ENCODE measurements at regions not wholly inside any gene's neighbourhood (a gene's known extent, or its start where the extent isn't known, plus 50 kb on each side); places are given as distances from the start of the nearest gene placed in this dataset.

GRCh38 chr6:91130126-91130525 lies 543.3 kb upstream of the MAP3K7 start:
- H3K36me3 ChIP-seq, result no peaks in the 10 kb centered on the region
- WGBS, 2 donors, result 45 to 56% methylated on average over 6 of the region's 6 CpGs
- no peaks in the 10 kb centered on the region for H3K4me1 ChIP-seq
- intact Hi-C loops (cut with DNase I), result no loop called here
- no peak for DNase-seq
- no peak overlapping the region for H3K4me3 ChIP-seq
- no peaks in the 10 kb centered on the region for H3K27me3 ChIP-seq
- no peak for ATAC-seq
- no peaks in the 10 kb centered on the region for H3K9me3 ChIP-seq
- FAIRE-seq, result no peak
- no peak for TF ChIP-seq CTCF (IDR thresholded peaks at IDR 0.05)
- H3K27ac ChIP-seq, result no peak overlapping the region

- Histone ChIP-seq H3K4me3 (no peak overlapping the region), H3K27ac (no peak overlapping the region), H3K4me1 (no peaks in the 10 kb centered on the region), H3K36me3 (no peaks in the 10 kb centered on the region), H3K27me3 (no peaks in the 10 kb centered on the region), H3K9me3 (no peaks in the 10 kb centered on the region)
- FAIRE-seq (no peak), DNase-seq (no peak), ATAC-seq (no peak)
- TF ChIP-seq CTCF (IDR thresholded peaks at IDR 0.05), result no peak
- intact Hi-C loops (cut with DNase I), result no loop called here
These were observed 540.9 kb upstream of the MAP3K7 start for GRCh38 chr6:91127752-91128151.

- 67 to 76% methylated on average over 5 of the region's 5 CpGs for WGBS, 2 donors
- intact Hi-C loops (cut with DNase I), result no loop called here
- no peak for TF ChIP-seq CTCF (IDR thresholded peaks at IDR 0.05)
These were observed 540.0 kb upstream of the MAP3K7 start for GRCh38 chr6:91126876-91127275.

GRCh38 chr6:91117550-91117949 lies 530.7 kb upstream of the MAP3K7 start:
- no peak for FAIRE-seq
- ATAC-seq, result no peak

More at GRCh38 chr6:91126876-91127275, 540.0 kb upstream of the MAP3K7 start:
- no peaks in the 10 kb centered on the region for H3K9me3 ChIP-seq
- no peak overlapping the region for H3K27ac ChIP-seq
- no peak for FAIRE-seq
- H3K4me1 ChIP-seq, result no peaks in the 10 kb centered on the region
- no peak overlapping the region for H3K4me3 ChIP-seq
- ATAC-seq, result no peak
- DNase-seq, result no peak
- H3K36me3 ChIP-seq, result no peaks in the 10 kb centered on the region
- no peaks in the 10 kb centered on the region for H3K27me3 ChIP-seq

More at GRCh38 chr6:91117550-91117949, 530.7 kb upstream of the MAP3K7 start:
- TF ChIP-seq CTCF (IDR thresholded peaks at IDR 0.05), result no peak
- H3K4me1 ChIP-seq, result no peaks in the 10 kb centered on the region
- no peaks in the 10 kb centered on the region for H3K36me3 ChIP-seq
- H3K27ac ChIP-seq, result no peak overlapping the region
- H3K9me3 ChIP-seq, result no peaks in the 10 kb centered on the region
- no peak overlapping the region for H3K4me3 ChIP-seq
- no peak for DNase-seq
- H3K27me3 ChIP-seq, result peaks cover 0 to 4% (median 0%) of the 10 kb centered on the region in 4 donors
- intact Hi-C loops (cut with DNase I), result no loop called here
